Gastroesophageal sphincter (tissue), 4 donors: ENCODE measurements at regions not wholly inside any gene's neighbourhood (a gene's known extent, or its start where the extent isn't known, plus 50 kb on each side); places are given as distances from the start of the nearest gene placed in this dataset.

Experiments used
- ATAC-seq: fragments of 150-250 bp; one replicate; pipeline ENCODE4 v1.9.1; 2016; ENCODE audit warnings: mild to moderate bottlenecking, moderate library complexity
- H3K27ac ChIP-seq, 4 donors: fragments of 200-600 bp; sonication (generic) in 3 of 4; 1 replicate in 3 of 4; 2 replicates in 1 of 4; pipeline ENCODE4 v1.5.1; 2016 to 2019
- H3K27me3 ChIP-seq: fragments of 200-600 bp; sonication (generic); one replicate; pipeline ENCODE4 v1.5.1; 2019
- H3K36me3 ChIP-seq, 2 donors: fragments of 200-600 bp; sonication (generic); one replicate each; pipeline ENCODE4 v1.5.1; 2019; ENCODE audit warnings: control low read depth in 1 of 2
- H3K4me1 ChIP-seq, 3 donors: fragments of 200-600 bp; sonication (generic); 1 replicate in 2 of 3; 2 replicates in 1 of 3; pipeline ENCODE4 v1.5.1; 2016 to 2019; ENCODE audit warnings: control low read depth in 2 of 3
- H3K4me3 ChIP-seq, 2 donors: fragments of 200-600 bp; sonication (generic); one replicate each; pipeline ENCODE4 v1.5.1; 2019; ENCODE audit warnings: mild to moderate bottlenecking in 1 of 2, moderate library complexity in 1 of 2
- H3K9me3 ChIP-seq, 3 donors: fragments of 200-600 bp; sonication (generic); one replicate each; pipeline ENCODE4 v1.5.1; 2017 to 2019; ENCODE audit warnings: control low read depth in 2 of 3
- CTCF ChIP-seq, 4 experiments: fragments of 200-600 bp in 2 of 4; fragments of 450-650 bp in 2 of 4; sonication (generic) in 1 of 4; IDR thresholded peaks; one replicate each; pipeline ENCODE4 v1.5.1; 2017 to 2019; ENCODE audit warnings: antibody characterized with exemption in 4 of 4, mild to moderate bottlenecking in 2 of 4, moderate library complexity in 2 of 4
- EP300 ChIP-seq: sonication (generic); formaldehyde crosslinking; IDR thresholded peaks from one replicate; pipeline ENCODE4 v1.6.1; 2017; ENCODE audit warnings: antibody characterized with exemption, mild to moderate bottlenecking
- POLR2A ChIP-seq, 2 donors: fragments of 450-650 bp; IDR thresholded peaks; one replicate each; pipeline ENCODE4 v1.6.1; 2017; ENCODE audit warnings: antibody characterized with exemption in 2 of 2, mild to moderate bottlenecking in 2 of 2, moderate library complexity in 1 of 2
- POLR2AphosphoS5 ChIP-seq: sonication (generic); formaldehyde crosslinking; IDR thresholded peaks from one replicate; pipeline ENCODE4 v1.6.1; 2017; ENCODE audit warnings: antibody characterized with exemption
- WGBS, 2 donors: methylation state at CpG; one replicate each; pipeline ENCODE4 v1.1.5; 2018; ENCODE audit warnings: low coverage in 1 of 2; 5-methylcytosine and 5-hydroxymethylcytosine counted together

GRCh38 chr16:35747658-35748455, 2288.4 kb downstream of the TP53TG3F start:
- WGBS, 2 donors: 94% methylated on average over 3 of the region's 17 CpGs; no CpG with 5 or more reads in 1 of the 2 donors
- no peak for ATAC-seq
- Histone ChIP-seq H3K27me3 (no peaks in the 10 kb centered on the region), H3K9me3 (peaks cover 0 to 31% (median 0%) of the 10 kb centered on the region in 3 donors), H3K36me3 (no peaks in the 10 kb centered on the region), H3K4me3 (no peak overlapping the region), H3K4me1 (no peaks in the 10 kb centered on the region), H3K27ac (no peak overlapping the region)
- TF ChIP-seq CTCF (IDR thresholded peaks at IDR 0.05): no peak
- no peak for TF ChIP-seq POLR2A (IDR thresholded peaks at IDR 0.05)
- no peak for TF ChIP-seq EP300
- TF ChIP-seq POLR2AphosphoS5: no peak

- no peak for TF ChIP-seq CTCF (IDR thresholded peaks at IDR 0.05)
- no peak for TF ChIP-seq POLR2AphosphoS5
- no peak for TF ChIP-seq EP300
- TF ChIP-seq POLR2A (IDR thresholded peaks at IDR 0.05): no peak
- Histone ChIP-seq H3K9me3 (peaks cover 0 to 31% (median 0%) of the 10 kb centered on the region in 3 donors), H3K4me3 (no peak overlapping the region), H3K36me3 (no peaks in the 10 kb centered on the region), H3K27me3 (peaks cover 4% of the 10 kb centered on the region), H3K4me1 (no peaks in the 10 kb centered on the region), H3K27ac (no peak overlapping the region)
- no peak for ATAC-seq
- 70 to 80% methylated on average over 1 to 2 of the region's 24 CpGs for WGBS, 2 donors
Observed at GRCh38 chr16:35748621-35749252, 2289.3 kb downstream of the TP53TG3F start.

- TF ChIP-seq POLR2AphosphoS5 (no peak), CTCF (IDR thresholded peaks at IDR 0.05) (no peak), EP300 (no peak), POLR2A (IDR thresholded peaks at IDR 0.05) (no peak)
- no peak overlapping the region for H3K4me3 ChIP-seq
- H3K9me3 ChIP-seq: peaks cover 0 to 31% (median 0%) of the 10 kb centered on the region in 3 donors
- no peak for ATAC-seq
- H3K27ac ChIP-seq: no peak overlapping the region
- WGBS, 2 donors: 88 to 100% methylated on average over 1 to 11 of the region's 43 CpGs
- H3K36me3 ChIP-seq: no peaks in the 10 kb centered on the region
- peaks cover 11% of the 10 kb centered on the region for H3K27me3 ChIP-seq
- no peaks in the 10 kb centered on the region for H3K4me1 ChIP-seq
Observed at GRCh38 chr16:35749253-35750141, 2290.1 kb downstream of the TP53TG3F start.

GRCh38 chr16:35750157-35750689, 2290.8 kb downstream of the TP53TG3F start:
- TF ChIP-seq CTCF (IDR thresholded peaks at IDR 0.05): no peak
- no peak for TF ChIP-seq EP300
- TF ChIP-seq POLR2A (IDR thresholded peaks at IDR 0.05): no peak
- TF ChIP-seq POLR2AphosphoS5: no peak
- Histone ChIP-seq H3K27ac (no peak overlapping the region), H3K36me3 (no peaks in the 10 kb centered on the region), H3K9me3 (peaks cover 0 to 31% (median 0%) of the 10 kb centered on the region in 3 donors), H3K27me3 (peaks cover 15% of the 10 kb centered on the region), H3K4me1 (no peaks in the 10 kb centered on the region), H3K4me3 (no peak overlapping the region)
- ATAC-seq: no peak
- 67 to 73% methylated on average over 3 of the region's 9 CpGs for WGBS, 2 donors
